Vagina (tissue), 2 donors: ENCODE measurements at regions not wholly inside any gene's neighbourhood (a gene's known extent, or its start where the extent isn't known, plus 50 kb on each side); places are given as distances from the start of the nearest gene placed in this dataset.

ENCODE experiments used
- POLR2A ChIP-seq, 2 donors: fragments of 450-650 bp; IDR thresholded peaks; one replicate each; pipeline ENCODE4 v1.6.1; 2017; ENCODE audit warnings: antibody characterized with exemption in 2 of 2, mild to moderate bottlenecking in 2 of 2, moderate library complexity in 2 of 2
- TF ChIP-seq, protein P1 (sequence below), 3 experiments: fragments of 450-650 bp in 2 of 3; fragments of 200-600 bp in 1 of 3; sonication (generic) in 1 of 3; IDR thresholded peaks; one replicate each; pipeline ENCODE4 v1.5.1; 2017 to 2019; ENCODE audit warnings: antibody characterized with exemption in 3 of 3, mild to moderate bottlenecking in 2 of 3, moderate library complexity in 2 of 3

- no peak for TF ChIP-seq POLR2A (IDR thresholded peaks at IDR 0.05)
- TF ChIP-seq, protein P1, sequence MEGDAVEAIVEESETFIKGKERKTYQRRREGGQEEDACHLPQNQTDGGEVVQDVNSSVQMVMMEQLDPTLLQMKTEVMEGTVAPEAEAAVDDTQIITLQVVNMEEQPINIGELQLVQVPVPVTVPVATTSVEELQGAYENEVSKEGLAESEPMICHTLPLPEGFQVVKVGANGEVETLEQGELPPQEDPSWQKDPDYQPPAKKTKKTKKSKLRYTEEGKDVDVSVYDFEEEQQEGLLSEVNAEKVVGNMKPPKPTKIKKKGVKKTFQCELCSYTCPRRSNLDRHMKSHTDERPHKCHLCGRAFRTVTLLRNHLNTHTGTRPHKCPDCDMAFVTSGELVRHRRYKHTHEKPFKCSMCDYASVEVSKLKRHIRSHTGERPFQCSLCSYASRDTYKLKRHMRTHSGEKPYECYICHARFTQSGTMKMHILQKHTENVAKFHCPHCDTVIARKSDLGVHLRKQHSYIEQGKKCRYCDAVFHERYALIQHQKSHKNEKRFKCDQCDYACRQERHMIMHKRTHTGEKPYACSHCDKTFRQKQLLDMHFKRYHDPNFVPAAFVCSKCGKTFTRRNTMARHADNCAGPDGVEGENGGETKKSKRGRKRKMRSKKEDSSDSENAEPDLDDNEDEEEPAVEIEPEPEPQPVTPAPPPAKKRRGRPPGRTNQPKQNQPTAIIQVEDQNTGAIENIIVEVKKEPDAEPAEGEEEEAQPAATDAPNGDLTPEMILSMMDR (IDR thresholded peaks at IDR 0.05), result no peak
Measured at GRCh38 chr3:115284980-115285379, 137.9 kb upstream of the ZBTB20 start.
